ENCODE measurements at regions not wholly inside any gene's neighbourhood (a gene's known extent, or its start where the extent isn't known, plus 50 kb on each side); places are given as distances from the start of the nearest gene placed in this dataset.

GRCh38 chr2:222043897-222044296, 254.9 kb downstream of the PAX3 start (continued):
- TF ChIP-seq EGR1 (IDR thresholded peaks at IDR 0.05; ENCODE audit: borderline replicate concordance, low read depth, low read length): no peak

Measured in H1 (cell line).